GM12878 (cell line): ENCODE measurements at regions not wholly inside any gene's neighbourhood (a gene's known extent, or its start where the extent isn't known, plus 50 kb on each side); places are given as distances from the start of the nearest gene placed in this dataset.

Experiments
- CBX3 ChIP-seq: fragments of 200-600 bp; sonication (generic); IDR thresholded peaks from 2 replicates; pipeline ENCODE4 v1.6.1; 2016; ENCODE audit warnings: low read depth, borderline replicate concordance
- NFIC ChIP-seq: IDR thresholded peaks from 2 replicates; pipeline ENCODE4 v1.6.1; 2012; ENCODE audit warnings: low read depth, mild to moderate bottlenecking, inconsistent platforms, low read length, moderate library complexity
- POLR2A ChIP-seq: IDR thresholded peaks from 2 replicates; pipeline ENCODE4 v1.6.1; 2011; ENCODE audit warnings: low read depth, mild to moderate bottlenecking, low read length
- SREBF1 ChIP-seq: IDR thresholded peaks from 2 replicates; pipeline ENCODE4 v1.6.1; 2012; ENCODE audit warnings: mild to moderate bottlenecking, low read length
- TCF7 ChIP-seq: IDR thresholded peaks from 2 replicates; pipeline ENCODE4 v1.6.1; 2014; ENCODE audit warnings: antibody characterized with exemption, borderline replicate concordance
- ZNF217 ChIP-seq: fragments of 450-650 bp; IDR thresholded peaks from 2 replicates; pipeline ENCODE4 v1.6.1; 2017; ENCODE audit warnings: antibody characterized with exemption, mild to moderate bottlenecking
- ZNF24 ChIP-seq: fragments of 450-650 bp; IDR thresholded peaks from 2 replicates; pipeline ENCODE4 v1.6.1; 2017; ENCODE audit warnings: antibody characterized with exemption, mild to moderate bottlenecking
- TF ChIP-seq, protein P1 (sequence below): fragments of 450-650 bp; formaldehyde crosslinking; IDR thresholded peaks from 2 replicates; pipeline ENCODE4 v1.4.0; 2020; ENCODE audit warnings: mild to moderate bottlenecking, moderate library complexity
- TF ChIP-seq, protein P2 (sequence below): fragments of 450-650 bp; IDR thresholded peaks from 2 replicates; pipeline ENCODE4 v1.6.1; 2017; ENCODE audit warnings: mild to moderate bottlenecking, moderate library complexity
- TF ChIP-seq, protein P3 (sequence below): fragments of 450-650 bp; conservative IDR thresholded peaks from 2 replicates; pipeline ENCODE4 v1.6.1; 2017; ENCODE audit warnings: mild to moderate bottlenecking, moderate library complexity
- TF ChIP-seq, protein P4 (sequence below): fragments of 450-650 bp; IDR thresholded peaks from 2 replicates; pipeline ENCODE4 v1.6.1; 2016; ENCODE audit warnings: mild to moderate bottlenecking

DNA sequence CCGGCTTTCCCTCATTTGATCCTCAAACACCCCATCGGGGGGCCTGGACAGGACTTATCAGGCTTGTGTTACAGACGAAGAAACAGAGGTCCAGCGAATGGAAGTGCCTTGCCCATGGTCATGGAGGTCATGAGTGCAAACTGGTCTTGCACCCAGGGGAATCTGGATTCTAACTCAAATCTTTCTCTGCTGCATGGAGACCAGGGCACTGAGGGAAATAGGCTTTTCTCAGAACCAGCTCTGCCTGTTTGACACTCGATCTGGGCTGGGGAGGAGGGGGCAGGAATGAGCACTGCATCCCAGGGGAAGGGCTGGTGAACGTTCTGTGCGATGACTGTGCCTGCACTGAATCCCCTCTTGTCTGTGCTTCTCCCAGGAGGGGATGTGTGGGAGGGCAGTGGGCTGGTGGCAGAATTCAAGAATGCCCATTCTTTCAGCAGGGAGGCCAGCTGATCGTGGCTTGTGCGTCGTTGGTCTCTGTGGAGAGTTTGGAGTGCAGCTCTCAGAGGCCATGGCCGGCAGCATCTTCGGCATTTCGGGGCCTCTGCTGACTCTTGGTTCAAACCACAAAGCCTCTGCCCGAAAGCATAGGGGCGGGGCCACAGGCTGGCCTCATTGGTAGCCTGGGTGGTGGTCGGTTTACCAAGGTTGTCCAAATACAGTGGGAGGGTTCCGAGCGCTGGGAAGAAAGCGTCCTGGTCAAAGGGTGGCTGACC is 171.6 kb downstream of the DDX1 start (continued):
- TF ChIP-seq, protein P1, sequence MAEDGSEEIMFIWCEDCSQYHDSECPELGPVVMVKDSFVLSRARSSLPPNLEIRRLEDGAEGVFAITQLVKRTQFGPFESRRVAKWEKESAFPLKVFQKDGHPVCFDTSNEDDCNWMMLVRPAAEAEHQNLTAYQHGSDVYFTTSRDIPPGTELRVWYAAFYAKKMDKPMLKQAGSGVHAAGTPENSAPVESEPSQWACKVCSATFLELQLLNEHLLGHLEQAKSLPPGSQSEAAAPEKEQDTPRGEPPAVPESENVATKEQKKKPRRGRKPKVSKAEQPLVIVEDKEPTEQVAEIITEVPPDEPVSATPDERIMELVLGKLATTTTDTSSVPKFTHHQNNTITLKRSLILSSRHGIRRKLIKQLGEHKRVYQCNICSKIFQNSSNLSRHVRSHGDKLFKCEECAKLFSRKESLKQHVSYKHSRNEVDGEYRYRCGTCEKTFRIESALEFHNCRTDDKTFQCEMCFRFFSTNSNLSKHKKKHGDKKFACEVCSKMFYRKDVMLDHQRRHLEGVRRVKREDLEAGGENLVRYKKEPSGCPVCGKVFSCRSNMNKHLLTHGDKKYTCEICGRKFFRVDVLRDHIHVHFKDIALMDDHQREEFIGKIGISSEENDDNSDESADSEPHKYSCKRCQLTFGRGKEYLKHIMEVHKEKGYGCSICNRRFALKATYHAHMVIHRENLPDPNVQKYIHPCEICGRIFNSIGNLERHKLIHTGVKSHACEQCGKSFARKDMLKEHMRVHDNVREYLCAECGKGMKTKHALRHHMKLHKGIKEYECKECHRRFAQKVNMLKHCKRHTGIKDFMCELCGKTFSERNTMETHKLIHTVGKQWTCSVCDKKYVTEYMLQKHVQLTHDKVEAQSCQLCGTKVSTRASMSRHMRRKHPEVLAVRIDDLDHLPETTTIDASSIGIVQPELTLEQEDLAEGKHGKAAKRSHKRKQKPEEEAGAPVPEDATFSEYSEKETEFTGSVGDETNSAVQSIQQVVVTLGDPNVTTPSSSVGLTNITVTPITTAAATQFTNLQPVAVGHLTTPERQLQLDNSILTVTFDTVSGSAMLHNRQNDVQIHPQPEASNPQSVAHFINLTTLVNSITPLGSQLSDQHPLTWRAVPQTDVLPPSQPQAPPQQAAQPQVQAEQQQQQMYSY (CRISPR knock-in tag): no peak
- no peak for TF ChIP-seq NFIC
- TF ChIP-seq, protein P2, sequence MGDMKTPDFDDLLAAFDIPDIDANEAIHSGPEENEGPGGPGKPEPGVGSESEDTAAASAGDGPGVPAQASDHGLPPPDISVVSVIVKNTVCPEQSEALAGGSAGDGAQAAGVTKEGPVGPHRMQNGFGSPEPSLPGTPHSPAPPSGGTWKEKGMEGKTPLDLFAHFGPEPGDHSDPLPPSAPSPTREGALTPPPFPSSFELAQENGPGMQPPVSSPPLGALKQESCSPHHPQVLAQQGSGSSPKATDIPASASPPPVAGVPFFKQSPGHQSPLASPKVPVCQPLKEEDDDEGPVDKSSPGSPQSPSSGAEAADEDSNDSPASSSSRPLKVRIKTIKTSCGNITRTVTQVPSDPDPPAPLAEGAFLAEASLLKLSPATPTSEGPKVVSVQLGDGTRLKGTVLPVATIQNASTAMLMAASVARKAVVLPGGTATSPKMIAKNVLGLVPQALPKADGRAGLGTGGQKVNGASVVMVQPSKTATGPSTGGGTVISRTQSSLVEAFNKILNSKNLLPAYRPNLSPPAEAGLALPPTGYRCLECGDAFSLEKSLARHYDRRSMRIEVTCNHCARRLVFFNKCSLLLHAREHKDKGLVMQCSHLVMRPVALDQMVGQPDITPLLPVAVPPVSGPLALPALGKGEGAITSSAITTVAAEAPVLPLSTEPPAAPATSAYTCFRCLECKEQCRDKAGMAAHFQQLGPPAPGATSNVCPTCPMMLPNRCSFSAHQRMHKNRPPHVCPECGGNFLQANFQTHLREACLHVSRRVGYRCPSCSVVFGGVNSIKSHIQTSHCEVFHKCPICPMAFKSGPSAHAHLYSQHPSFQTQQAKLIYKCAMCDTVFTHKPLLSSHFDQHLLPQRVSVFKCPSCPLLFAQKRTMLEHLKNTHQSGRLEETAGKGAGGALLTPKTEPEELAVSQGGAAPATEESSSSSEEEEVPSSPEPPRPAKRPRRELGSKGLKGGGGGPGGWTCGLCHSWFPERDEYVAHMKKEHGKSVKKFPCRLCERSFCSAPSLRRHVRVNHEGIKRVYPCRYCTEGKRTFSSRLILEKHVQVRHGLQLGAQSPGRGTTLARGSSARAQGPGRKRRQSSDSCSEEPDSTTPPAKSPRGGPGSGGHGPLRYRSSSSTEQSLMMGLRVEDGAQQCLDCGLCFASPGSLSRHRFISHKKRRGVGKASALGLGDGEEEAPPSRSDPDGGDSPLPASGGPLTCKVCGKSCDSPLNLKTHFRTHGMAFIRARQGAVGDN: no peak
- no peak for TF ChIP-seq TCF7
- TF ChIP-seq POLR2A: no peak
- TF ChIP-seq, protein P3, sequence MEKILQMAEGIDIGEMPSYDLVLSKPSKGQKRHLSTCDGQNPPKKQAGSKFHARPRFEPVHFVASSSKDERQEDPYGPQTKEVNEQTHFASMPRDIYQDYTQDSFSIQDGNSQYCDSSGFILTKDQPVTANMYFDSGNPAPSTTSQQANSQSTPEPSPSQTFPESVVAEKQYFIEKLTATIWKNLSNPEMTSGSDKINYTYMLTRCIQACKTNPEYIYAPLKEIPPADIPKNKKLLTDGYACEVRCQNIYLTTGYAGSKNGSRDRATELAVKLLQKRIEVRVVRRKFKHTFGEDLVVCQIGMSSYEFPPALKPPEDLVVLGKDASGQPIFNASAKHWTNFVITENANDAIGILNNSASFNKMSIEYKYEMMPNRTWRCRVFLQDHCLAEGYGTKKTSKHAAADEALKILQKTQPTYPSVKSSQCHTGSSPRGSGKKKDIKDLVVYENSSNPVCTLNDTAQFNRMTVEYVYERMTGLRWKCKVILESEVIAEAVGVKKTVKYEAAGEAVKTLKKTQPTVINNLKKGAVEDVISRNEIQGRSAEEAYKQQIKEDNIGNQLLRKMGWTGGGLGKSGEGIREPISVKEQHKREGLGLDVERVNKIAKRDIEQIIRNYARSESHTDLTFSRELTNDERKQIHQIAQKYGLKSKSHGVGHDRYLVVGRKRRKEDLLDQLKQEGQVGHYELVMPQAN: no peak
- no peak for TF ChIP-seq SREBF1
- no peak for TF ChIP-seq ZNF24
- TF ChIP-seq, protein P4, sequence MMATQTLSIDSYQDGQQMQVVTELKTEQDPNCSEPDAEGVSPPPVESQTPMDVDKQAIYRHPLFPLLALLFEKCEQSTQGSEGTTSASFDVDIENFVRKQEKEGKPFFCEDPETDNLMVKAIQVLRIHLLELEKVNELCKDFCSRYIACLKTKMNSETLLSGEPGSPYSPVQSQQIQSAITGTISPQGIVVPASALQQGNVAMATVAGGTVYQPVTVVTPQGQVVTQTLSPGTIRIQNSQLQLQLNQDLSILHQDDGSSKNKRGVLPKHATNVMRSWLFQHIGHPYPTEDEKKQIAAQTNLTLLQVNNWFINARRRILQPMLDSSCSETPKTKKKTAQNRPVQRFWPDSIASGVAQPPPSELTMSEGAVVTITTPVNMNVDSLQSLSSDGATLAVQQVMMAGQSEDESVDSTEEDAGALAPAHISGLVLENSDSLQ: no peak
- no peak for TF ChIP-seq ZNF217
- no peak for TF ChIP-seq CBX3
